Fibroblast of peridontal ligament (primary cell): ENCODE measurements at regions not wholly inside any gene's neighbourhood (a gene's known extent, or its start where the extent isn't known, plus 50 kb on each side); places are given as distances from the start of the nearest gene placed in this dataset.

Source experiments
- DNase-seq: peaks from one replicate; pipeline ENCODE4 v3.0.0-alpha.2; 2010; ENCODE audit errors: extremely low read depth

GRCh38 chrX:39693298-39693697 is 404.5 kb downstream of the BCOR start:
- DNase-seq, result no peak

DNA sequence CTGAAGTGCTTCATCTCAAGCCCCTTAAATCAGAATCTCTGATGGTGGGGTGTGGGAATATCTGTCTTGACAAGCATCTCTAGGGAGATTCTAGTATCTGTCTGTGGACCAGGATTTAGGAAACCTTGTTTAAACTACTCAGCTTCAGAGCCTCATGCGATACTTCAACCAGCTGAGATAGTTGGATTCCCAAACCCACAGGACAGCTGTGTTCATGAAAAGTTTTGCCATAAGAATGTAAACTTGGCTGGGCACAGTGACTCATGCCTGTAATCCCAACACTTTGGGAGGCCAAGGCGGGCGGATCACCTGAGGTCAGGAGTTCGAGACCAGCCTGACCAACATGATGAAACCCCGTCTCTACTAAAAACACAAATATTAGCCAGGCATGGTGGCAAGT is 395.1 kb downstream of the BCOR start:
- peak; percentile 36 for DNase-seq

DNA sequence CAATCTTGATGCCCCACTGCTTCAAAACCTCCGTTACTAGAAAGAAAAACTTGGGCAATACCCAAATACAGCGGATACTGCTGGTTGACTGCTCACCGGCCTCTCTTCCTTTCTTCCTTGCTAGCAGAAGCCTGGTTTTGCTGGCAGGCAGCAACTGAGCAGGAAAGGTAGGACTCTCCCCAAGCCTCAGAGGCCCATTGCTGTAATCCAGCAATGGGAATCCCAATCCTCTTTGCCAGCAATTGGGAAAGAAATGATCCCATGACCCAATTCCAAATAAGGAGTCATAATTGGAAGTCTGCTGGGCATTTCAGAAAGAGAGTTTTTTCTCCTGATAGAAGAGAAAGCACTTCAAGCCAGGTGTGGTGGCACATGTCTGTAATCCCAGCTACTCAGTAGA is 394.5 kb downstream of the BCOR start:
- DNase-seq, result peak; percentile 17

DNA sequence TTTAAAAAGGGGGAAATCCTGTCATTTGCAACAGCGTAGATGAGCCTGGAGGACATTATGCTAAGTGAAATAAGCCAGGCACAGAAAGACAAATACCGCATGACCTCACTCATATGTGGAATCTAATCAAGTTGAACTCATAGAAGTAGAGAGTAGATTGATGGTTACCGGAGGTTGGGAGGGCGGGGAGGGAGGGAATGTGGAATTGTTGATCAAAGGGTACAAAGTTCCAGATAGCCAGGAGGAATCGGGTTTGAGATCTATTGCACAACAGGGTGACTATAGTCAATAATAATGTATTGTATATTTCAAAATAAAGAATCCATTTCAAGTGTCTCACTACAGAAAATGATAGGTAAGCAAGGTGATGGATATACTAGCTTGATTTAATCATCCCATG is 393.2 kb downstream of the BCOR start:
- DNase-seq, result no peak

DNA sequence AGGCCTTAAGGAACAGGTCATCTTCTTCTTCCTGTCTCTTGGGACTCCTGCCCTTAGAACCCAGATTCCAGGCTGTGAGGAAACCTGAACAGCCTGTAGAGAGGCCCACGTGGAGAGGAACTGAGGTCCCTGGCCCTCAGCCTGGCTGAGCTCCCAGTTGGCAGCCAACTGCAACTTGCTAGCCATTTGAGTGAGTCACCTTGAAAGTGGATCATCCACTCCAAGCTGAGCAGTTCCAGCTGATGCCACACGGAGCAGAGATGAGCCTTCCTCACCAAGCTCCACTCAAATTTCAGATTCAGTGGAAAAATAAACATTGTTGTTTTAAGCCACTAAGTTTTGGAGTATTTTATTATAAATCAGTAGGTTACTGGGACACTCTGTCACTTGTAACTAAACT is 392.5 kb downstream of the BCOR start:
- peak; percentile 82 for DNase-seq

DNA sequence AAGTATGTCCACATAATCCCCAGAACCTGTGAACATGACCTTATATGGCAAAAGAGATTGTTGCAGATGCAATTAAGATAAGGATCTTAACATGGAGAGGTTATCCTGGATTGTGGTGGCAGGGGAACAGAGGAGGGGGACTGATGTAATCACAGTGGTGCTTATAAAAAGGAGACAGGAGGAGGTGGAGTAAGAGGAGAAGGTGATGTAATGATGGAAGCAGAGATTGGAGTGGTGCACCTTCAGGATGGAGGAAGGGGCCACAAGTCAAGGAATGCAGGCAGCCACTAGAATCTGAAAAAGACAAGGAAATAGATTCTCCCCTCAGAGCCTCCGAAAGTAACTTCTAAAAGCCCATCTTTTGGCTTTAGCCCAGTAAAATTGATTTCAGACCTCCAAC is 388.4 kb downstream of the BCOR start:
- DNase-seq, result no peak

DNA sequence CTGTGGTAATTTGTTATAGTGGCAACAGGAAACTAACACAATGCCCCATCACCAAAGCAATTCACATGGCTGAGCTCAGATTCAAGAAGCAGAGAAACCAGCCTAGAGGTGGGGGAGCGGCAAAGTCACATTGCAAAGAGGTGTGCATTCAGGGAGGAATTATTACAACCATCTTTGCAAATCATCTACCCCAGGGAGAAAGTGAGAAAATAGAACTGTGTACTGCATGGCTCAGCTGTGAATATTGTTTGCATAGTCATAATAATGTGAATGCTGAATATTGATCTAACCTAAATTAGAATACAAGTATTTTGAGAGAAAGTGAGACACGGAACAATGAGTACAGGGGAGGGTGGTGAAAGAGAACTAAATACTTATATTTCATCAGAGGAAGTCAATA is 387.9 kb downstream of the BCOR start:
- DNase-seq, result no peak

DNA sequence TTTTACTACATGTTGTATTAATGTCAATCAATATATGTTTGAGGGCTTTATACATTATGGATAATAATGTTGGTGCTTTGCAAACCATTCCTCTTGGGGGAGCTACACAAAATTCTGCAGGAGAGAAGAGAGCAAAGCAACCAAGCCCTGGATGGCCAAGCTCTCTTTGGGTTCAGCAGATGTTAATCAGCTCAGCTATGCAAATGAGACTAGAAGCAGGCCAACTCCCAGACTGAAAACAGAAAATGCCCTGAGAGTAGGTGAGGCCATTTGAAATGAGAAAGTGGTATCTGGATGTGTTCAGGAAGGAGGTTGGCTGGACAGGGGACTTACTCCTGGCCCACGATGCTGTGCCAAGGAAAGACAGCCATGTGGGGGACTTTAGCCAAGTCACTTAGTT is 387.0 kb downstream of the BCOR start:
- no peak for DNase-seq

- no peak for DNase-seq
Measured at GRCh38 chrX:39714471-39714870, 383.3 kb downstream of the BCOR start.

DNA sequence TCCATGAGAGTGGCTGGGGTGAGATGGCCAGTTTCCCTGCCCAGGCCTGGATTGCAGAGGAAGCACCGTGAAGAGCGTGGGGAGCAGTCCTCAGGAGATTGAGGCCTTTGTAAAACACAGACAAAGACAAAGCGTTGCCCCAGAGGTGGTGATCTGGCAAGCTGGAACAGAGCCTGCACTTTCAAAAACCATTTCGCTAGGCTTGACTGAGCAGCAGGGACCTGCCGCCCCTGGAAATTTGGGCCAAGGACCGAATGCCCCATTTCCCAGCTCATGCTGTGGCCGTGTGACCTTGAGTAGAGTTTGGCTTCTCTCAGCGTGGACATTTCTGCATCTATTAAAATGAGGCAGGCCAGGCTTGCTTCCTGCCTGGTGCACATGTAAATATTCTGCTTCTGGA is 381.4 kb downstream of the BCOR start:
- DNase-seq, result no peak

GRCh38 chrX:39716802-39717540 is 380.8 kb downstream of the BCOR start:
- DNase-seq, result no peak

GRCh38 chrX:39718981-39719380 is 378.8 kb downstream of the BCOR start:
- no peak for DNase-seq

DNA sequence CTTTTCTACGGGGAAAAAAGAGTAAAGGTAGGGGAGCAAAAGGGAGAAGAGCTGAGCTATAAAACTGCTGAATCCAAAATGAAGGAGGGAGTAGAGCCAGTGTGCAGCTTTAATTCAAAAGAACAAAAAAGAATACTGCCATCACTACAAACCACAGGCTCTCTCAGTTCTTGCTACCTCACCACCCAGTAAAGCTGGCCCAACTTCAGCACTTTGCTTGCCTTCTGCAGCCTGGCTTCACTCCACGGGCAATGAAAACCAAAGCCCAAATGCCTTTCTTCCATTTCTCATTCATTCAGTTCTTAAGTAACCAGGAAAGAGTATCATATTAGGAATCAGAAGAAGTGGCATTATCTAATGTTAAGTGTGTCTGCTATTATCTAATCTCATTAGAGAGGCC is 376.8 kb downstream of the BCOR start:
- peak; percentile 55 for DNase-seq

DNA sequence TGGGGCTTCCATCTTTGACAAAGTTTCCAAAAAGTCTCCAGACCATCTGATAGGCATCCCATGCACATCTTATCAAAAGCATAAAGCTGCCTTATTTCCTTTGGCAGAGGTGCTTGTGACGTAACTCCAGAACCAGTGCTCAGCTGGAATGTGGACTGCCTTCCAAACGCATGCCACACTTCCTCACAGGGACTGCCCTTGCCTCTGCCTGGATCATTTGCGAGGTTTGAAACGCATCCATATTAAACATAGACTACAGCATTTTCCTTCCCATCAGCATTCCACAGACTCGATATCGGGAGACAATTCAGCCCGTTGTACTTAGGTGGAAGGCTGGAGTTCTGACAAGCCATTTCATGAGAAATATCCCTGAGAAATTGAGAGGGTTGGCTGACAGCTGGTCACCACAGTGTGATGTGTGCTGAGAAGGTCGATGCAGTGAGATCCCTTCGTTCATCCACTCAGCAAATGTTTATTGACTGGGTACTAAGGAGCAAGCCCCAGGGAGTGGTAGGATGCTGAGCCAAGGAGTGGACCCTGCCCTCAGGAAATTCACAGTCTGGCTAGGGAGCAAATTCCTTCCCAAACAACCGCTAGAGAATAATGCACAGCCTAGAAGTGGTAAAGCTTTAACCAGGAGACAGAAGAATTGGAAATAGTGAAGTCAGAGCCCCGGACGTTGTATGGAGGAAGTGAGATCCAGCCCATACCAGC is 376.0 kb downstream of the BCOR start:
- peak; percentile 80 for DNase-seq

GRCh38 chrX:39724544-39724943 is 373.2 kb downstream of the BCOR start:
- no peak for DNase-seq

DNA sequence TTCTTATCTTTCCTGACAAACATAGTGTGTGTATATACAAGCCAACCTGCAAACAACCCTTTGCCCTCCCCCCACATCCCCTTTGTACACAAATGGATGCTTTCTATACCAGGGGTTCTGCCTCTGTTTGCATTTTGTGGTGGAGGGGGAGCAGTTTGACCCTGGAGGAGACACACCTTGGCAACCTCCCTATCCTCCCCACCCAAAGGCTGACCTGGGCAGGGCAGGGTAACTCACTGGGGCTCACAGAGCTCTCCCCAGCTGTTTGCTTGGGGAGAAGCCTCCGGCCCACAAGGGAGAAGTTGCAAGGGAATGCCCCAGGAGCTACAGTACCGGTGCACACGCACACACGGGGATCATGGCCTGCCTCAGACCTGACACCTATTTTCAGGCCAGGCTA is 372.6 kb downstream of the BCOR start:
- DNase-seq, result no peak

- DNase-seq, result peak; percentile 83
Measured at GRCh38 chrX:39725928-39726619, 371.7 kb downstream of the BCOR start.

GRCh38 chrX:39726771-39727170 is 371.0 kb downstream of the BCOR start:
- DNase-seq, result peak; percentile 54

GRCh38 chrX:39728025-39728424 is 369.7 kb downstream of the BCOR start:
- peak; percentile 12 for DNase-seq

DNA sequence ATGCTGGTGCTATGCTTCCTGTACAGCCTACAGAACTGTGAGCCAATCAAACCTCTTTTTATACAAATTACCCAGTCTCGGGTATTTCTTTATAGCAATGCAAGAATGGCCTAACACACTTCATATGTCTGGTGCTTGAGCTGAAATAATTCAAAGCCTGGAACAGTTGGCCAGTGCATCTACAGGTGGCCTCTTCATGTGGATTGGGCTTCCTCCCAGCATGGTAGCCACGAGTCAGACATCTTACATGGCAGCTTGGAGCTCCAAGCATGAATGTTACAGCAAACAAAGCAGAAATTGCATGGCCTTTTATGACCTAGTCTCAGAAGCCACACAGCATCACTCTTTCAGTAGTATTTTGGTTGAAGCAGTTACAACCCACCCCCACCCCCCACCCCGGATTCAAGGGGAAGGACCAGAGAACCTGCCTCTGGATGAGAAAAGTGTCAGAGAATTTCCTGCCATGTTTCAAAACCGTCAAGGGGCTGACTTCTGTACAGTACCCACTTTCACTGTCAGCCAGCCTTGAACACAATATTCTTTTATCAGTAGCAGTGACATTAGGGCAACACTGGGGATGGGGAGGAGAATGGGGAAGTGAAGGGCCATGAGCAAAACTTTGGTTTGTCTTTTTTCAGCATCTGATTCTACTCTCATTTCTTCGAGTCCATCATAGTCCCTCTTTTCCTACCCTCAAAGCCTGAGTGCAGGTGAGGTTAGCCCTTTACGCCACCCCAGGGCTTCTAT is 368.7 kb downstream of the BCOR start:
- no peak for DNase-seq

GRCh38 chrX:39729981-39730661 is 367.6 kb downstream of the BCOR start:
- peak; percentile 25 for DNase-seq
